AG04449 (cell line): ENCODE measurements at regions not wholly inside any gene's neighbourhood (a gene's known extent, or its start where the extent isn't known, plus 50 kb on each side); places are given as distances from the start of the nearest gene placed in this dataset.

ENCODE experiments used
- CTCF ChIA-PET: fragments of 350-600 bp; formaldehyde crosslinking; extraction: SDS; loops from one replicate; lab custom pipeline; 2021; ENCODE audit warnings: antibody characterized with exemption; lab: Yijun Ruan, JAX
- POLR2A ChIA-PET: fragments of 400-600, 350-600 bp; formaldehyde crosslinking; extraction: SDS; loops from one replicate; lab custom pipeline; 2020; ENCODE audit warnings: antibody characterized with exemption, inconsistent platforms; lab: Yijun Ruan, JAX
- DNase-seq: peaks from one replicate; pipeline ENCODE4 v3.0.0-alpha.2; 2010; ENCODE audit warnings: low read depth, low spot score
- H3K4me3 ChIP-seq: 2 replicates; pipeline ENCODE4 v1.5.1; 2011; ENCODE audit warnings: low read depth, mild to moderate bottlenecking, control low read depth, low read length
- CTCF ChIP-seq: IDR thresholded peaks from one replicate; pipeline ENCODE4 v1.5.1; 2011; ENCODE audit warnings: mild to moderate bottlenecking, moderate library complexity, low read length, control low read depth, inconsistent platforms; ENCODE audit not compliant: insufficient read depth; ENCODE audit errors: missing control alignments

GRCh38 chr7:41328544-41328943 is 374.3 kb downstream of the INHBA start:
- ChIA-PET CTCF (no interaction called here), POLR2A (no interaction called here)
- no peak overlapping the region for H3K4me3 ChIP-seq
- DNase-seq: no peak
- no peak for TF ChIP-seq CTCF

GRCh38 chr7:41328131-41328530 is 374.8 kb downstream of the INHBA start:
- no peak for TF ChIP-seq CTCF
- POLR2A ChIA-PET: no interaction called here
- DNase-seq: no peak
- H3K4me3 ChIP-seq: no peak overlapping the region
- CTCF ChIA-PET: no interaction called here

- TF ChIP-seq CTCF: no peak
- no peak overlapping the region for H3K4me3 ChIP-seq
- ChIA-PET POLR2A (interaction anchor here (0.8 kb wide), 1 partner anchor 379 kb away, joined by 3 read pairs; no protein-coding TSS in a partner anchor), CTCF (no interaction called here)
- no peak for DNase-seq
Measured at GRCh38 chr7:41326616-41327015, 376.3 kb downstream of the INHBA start.

- CTCF ChIA-PET: no interaction called here
- no peak for DNase-seq
- H3K4me3 ChIP-seq: no peak overlapping the region
- POLR2A ChIA-PET: no interaction called here
- no peak for TF ChIP-seq CTCF
Measured at GRCh38 chr7:41323806-41324205, 379.1 kb downstream of the INHBA start.

- no peak for DNase-seq
- POLR2A ChIA-PET: no interaction called here
- CTCF ChIA-PET: no interaction called here
- H3K4me3 ChIP-seq: no peak overlapping the region
- TF ChIP-seq CTCF: no peak
Measured at GRCh38 chr7:41319581-41319980, 383.3 kb downstream of the INHBA start.

- ChIA-PET POLR2A (interaction anchor here (0.6 kb wide), 1 partner anchor 58 kb away, joined by 3 read pairs; no protein-coding TSS in a partner anchor), CTCF (interaction anchor here (1.0 to 1.4 kb wide), 2 partner anchors 35 to 380 kb away, joined by 3 to 4 read pairs; no protein-coding TSS in a partner anchor)
- DNase-seq: no peak
- no peak for TF ChIP-seq CTCF
- H3K4me3 ChIP-seq: no peak overlapping the region
Measured at GRCh38 chr7:41316410-41316809, 386.5 kb downstream of the INHBA start.
